Transverse colon (tissue), 4 donors: ENCODE measurements at regions not wholly inside any gene's neighbourhood (a gene's known extent, or its start where the extent isn't known, plus 50 kb on each side); places are given as distances from the start of the nearest gene placed in this dataset.
"Not testable (repeated sequence)": the region's sequence is repeated elsewhere in the genome, so short reads cannot be mapped to it uniquely, and the experiment has no call there.

Experiments
- DNase-seq: peaks from one replicate; pipeline ENCODE4 v3.0.0-alpha.2; 2019
- H3K27ac ChIP-seq, 4 donors: fragments of 200-600 bp; sonication (generic); 2 replicates each; pipeline ENCODE4 v1.5.1; 2016 to 2018; ENCODE audit warnings: inconsistent platforms in 4 of 4
- H3K27me3 ChIP-seq: fragments of 200-600 bp; sonication (generic); 2 replicates; pipeline ENCODE4 v1.5.1; 2017; ENCODE audit warnings: inconsistent platforms
- H3K36me3 ChIP-seq, 4 donors: fragments of 200-600 bp; sonication (generic); 2 replicates each; pipeline ENCODE4 v1.5.1; 2017 to 2019; ENCODE audit warnings: inconsistent platforms in 4 of 4
- H3K4me1 ChIP-seq, 4 donors: fragments of 200-600 bp; sonication (generic); 2 replicates each; pipeline ENCODE4 v1.5.1; 2017 to 2020; ENCODE audit warnings: inconsistent platforms in 4 of 4
- H3K4me3 ChIP-seq, 4 donors: fragments of 200-600 bp; sonication (generic); 1 replicate in 1 of 4; 2 replicates in 3 of 4; pipeline versions ENCODE4 v1.5.1 to v1.6.1; 2017 to 2019; ENCODE audit warnings: inconsistent platforms in 4 of 4
- H3K9me3 ChIP-seq, 2 donors: fragments of 200-600 bp; sonication (generic); 2 replicates each; pipeline ENCODE4 v1.5.1; 2017 to 2019; ENCODE audit warnings: inconsistent platforms in 2 of 2
- EP300 ChIP-seq: sonication (generic); formaldehyde crosslinking; IDR thresholded peaks from one replicate; pipeline ENCODE4 v1.6.1; 2017; ENCODE audit warnings: antibody characterized with exemption, low read depth
- POLR2A ChIP-seq: fragments of 450-650 bp; IDR thresholded peaks from one replicate; pipeline ENCODE4 v1.6.1; 2016; ENCODE audit warnings: antibody characterized with exemption, mild to moderate bottlenecking, moderate library complexity
- POLR2AphosphoS5 ChIP-seq, 3 donors: sonication (generic); formaldehyde crosslinking; IDR thresholded peaks; one replicate each; pipeline ENCODE4 v1.6.1; 2016; ENCODE audit warnings: antibody characterized with exemption in 3 of 3
- WGBS, 2 donors: methylation state at CpG; one replicate each; pipeline ENCODE4 v1.1.5; 2018; ENCODE audit warnings: low coverage in 1 of 2; 5-methylcytosine and 5-hydroxymethylcytosine counted together
- in situ Hi-C, 4 donors: fragments of 200-750 bp; cut with MboI; loops; one replicate each; pipeline versions ENCODE4 v1.15.0 to v1.15.1; 2017; ENCODE audit warnings: low sequenced_read_pairs in 3 of 4, low pct_ligation_motif_present in 1 of 4, low pct_unique_long_range_greater_than_20kb in 1 of 4
- intact Hi-C: fragments of 100-400 bp; cut with DNase I; formaldehyde crosslinking; loops from one replicate; pipeline ENCODE4 v1.15.1; 2023; ENCODE audit warnings: low total_unique reads
- TF ChIP-seq, protein P1 (sequence below), 5 experiments: fragments of 200-600 bp in 3 of 5; fragments of 450-650 bp in 2 of 5; sonication (generic) in 3 of 5; IDR thresholded peaks; 1 replicate in 2 of 5; 2 replicates in 3 of 5; pipeline ENCODE4 v1.5.1; 2016 to 2017; ENCODE audit warnings: antibody characterized with exemption in 5 of 5, inconsistent platforms in 3 of 5, mild to moderate bottlenecking in 2 of 5, moderate library complexity in 1 of 5

DNA sequence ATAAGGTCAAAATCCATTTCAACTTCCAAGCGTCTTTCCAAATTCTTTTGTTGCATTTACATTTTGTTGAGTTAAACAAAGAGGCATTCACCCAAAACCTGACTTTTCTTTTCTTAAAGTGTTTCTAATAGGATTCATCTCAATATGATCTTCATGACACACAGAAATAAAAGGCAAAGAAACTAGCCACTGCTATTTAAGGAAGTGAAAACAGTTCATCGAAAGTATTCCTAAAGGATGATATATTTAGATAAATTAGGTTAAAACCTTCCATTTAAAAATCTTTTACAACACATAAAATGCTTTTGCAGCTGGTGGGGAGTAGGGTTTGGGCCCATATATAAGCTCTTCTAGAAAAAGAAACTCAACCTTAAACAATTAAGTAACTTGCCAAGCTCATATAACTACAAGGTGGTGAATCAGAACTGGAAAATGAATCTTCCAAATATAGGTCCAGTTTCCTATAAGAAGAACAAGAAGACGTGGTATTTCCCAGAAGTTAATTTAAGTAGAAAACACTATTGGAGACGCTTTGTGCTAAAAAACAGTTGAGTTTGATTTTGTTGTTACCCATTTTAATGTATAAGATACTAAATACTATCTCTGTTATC lies 336.0 kb upstream of the HNRNPA3 start:
- TF ChIP-seq, protein P1, sequence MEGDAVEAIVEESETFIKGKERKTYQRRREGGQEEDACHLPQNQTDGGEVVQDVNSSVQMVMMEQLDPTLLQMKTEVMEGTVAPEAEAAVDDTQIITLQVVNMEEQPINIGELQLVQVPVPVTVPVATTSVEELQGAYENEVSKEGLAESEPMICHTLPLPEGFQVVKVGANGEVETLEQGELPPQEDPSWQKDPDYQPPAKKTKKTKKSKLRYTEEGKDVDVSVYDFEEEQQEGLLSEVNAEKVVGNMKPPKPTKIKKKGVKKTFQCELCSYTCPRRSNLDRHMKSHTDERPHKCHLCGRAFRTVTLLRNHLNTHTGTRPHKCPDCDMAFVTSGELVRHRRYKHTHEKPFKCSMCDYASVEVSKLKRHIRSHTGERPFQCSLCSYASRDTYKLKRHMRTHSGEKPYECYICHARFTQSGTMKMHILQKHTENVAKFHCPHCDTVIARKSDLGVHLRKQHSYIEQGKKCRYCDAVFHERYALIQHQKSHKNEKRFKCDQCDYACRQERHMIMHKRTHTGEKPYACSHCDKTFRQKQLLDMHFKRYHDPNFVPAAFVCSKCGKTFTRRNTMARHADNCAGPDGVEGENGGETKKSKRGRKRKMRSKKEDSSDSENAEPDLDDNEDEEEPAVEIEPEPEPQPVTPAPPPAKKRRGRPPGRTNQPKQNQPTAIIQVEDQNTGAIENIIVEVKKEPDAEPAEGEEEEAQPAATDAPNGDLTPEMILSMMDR (IDR thresholded peaks at IDR 0.05) = no peak
- TF ChIP-seq EP300 (no peak), POLR2AphosphoS5 (IDR thresholded peaks at IDR 0.05) (no peak), POLR2A (no peak)

DNA sequence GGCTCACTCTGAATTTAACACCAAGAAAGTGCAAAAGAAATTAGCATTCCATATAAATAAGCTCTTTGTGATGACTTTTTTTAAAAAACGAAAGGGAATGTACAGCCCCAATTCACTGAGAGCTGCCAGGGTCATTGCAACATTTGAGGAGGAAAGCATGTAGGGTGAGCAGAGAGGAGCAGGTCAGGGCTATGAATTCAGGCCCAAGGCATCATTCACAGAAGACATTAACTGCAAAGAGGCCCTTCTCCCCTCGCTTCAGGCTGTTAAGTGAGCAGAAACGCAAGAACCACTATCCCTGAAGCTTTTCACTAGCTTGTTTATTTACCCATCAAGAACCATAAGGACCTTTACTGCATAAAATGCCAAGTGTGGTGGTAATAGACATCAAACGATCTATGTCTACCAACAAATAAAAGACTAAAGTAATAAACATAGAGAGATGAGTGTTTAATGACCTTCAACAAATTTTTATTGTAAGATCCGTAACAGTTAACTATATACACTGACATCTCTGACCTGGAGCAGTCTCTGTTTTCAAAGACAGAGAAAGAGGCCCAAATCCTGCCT lies 333.1 kb upstream of the HNRNPA3 start:
- in situ Hi-C loops = no loop called here
- Histone ChIP-seq H3K4me1 (no peaks in the 10 kb centered on the region), H3K36me3 (no peaks in the 10 kb centered on the region), H3K27me3 (no peaks in the 10 kb centered on the region), H3K27ac (no peak overlapping the region), H3K9me3 (no peaks in the 10 kb centered on the region), H3K4me3 (no peak overlapping the region)
- DNase-seq = no peak
- 37 to 43% methylated on average over 5 of the region's 5 CpGs for WGBS, 2 donors
- intact Hi-C loops = no loop called here
- TF ChIP-seq, protein P1 (IDR thresholded peaks at IDR 0.05) = no peak
- no peak for TF ChIP-seq POLR2AphosphoS5 (IDR thresholded peaks at IDR 0.05)
- no peak for TF ChIP-seq EP300
- TF ChIP-seq POLR2A = no peak

More for the DNA sequence above, 336.0 kb upstream of the HNRNPA3 start:
- H3K9me3 ChIP-seq = peaks cover 4 to 6% of the 10 kb centered on the region in 2 donors
- H3K27me3 ChIP-seq = no peaks in the 10 kb centered on the region
- WGBS, 2 donors = 75 to 82% methylated on average over 4 of the region's 4 CpGs
- no peak for DNase-seq
- H3K4me1 ChIP-seq = no peaks in the 10 kb centered on the region
- H3K4me3 ChIP-seq = no peak overlapping the region
- H3K36me3 ChIP-seq = no peaks in the 10 kb centered on the region
- in situ Hi-C loops = no loop called here
- intact Hi-C loops = no loop called here
- H3K27ac ChIP-seq = no peak overlapping the region

DNA sequence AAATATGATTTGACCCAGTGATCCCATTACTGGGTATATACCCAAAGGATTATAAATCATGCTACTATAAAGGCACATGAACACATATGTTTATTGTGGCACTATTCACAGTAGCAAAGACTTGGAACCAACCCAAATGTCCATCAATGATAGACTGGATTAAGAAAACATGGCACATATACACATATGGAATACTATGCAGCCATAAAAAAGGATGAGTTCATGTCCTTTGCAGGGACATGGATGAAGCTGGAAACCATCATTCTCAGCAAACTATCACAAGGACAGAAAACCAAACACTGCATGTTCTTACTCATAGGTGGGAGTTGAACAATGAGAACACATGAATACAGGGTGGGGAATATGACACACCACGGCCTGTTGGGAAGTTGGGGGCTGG lies 330.5 kb upstream of the HNRNPA3 start:
- H3K27ac ChIP-seq, H3K9me3 ChIP-seq, H3K27me3 ChIP-seq, DNase-seq, H3K4me3 ChIP-seq, intact Hi-C loops, in situ Hi-C loops, H3K4me1 ChIP-seq, H3K36me3 ChIP-seq: not testable (repeated sequence)
- 60 to 81% methylated on average over 1 of the region's 1 CpG for WGBS, 2 donors

DNA sequence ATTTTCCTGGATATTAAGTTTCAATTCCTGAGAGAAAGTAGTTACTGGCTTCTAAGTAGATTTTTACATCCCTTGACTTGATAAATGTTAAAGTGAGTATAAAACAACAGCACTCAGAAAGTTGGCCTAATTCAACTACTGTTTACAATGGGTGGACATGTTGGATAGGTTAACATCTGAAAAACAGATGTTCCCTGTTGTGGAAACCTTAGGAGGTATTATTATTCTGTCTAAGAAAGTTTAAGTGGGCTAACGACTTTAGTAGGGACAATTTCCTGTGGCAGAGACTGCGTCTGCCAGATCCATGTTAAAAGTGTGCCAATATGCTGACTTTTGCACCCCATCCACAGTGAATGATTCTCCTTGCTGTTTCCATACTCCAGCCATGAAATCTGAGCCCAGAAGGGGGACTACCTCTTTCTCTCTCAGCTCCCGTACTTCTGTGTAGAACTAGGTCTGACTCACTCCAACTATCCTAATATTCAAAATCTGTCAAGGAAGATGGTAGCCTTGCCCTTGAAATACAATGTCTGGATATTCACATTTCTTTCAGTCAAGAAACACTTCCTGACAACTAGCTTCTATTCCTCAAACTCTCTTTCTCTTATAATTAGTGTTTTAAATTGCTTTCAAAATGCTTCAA lies 327.5 kb upstream of the HNRNPA3 start:
- Histone ChIP-seq H3K27me3 (no peaks in the 10 kb centered on the region), H3K4me1 (no peaks in the 10 kb centered on the region), H3K4me3 (no peak overlapping the region), H3K9me3 (no peaks in the 10 kb centered on the region), H3K27ac (no peak overlapping the region), H3K36me3 (no peaks in the 10 kb centered on the region)
- intact Hi-C loops (no loop called here), in situ Hi-C loops (no loop called here)
- DNase-seq = no peak
- no peak for TF ChIP-seq POLR2A
- no peak for TF ChIP-seq POLR2AphosphoS5 (IDR thresholded peaks at IDR 0.05)
- no peak for TF ChIP-seq EP300
- TF ChIP-seq, protein P1 (IDR thresholded peaks at IDR 0.05) = no peak
- 42 to 67% methylated on average over 2 to 3 of the region's 3 CpGs for WGBS, 2 donors
